GM12864 (cell line): ENCODE measurements at regions not wholly inside any gene's neighbourhood (a gene's known extent, or its start where the extent isn't known, plus 50 kb on each side); places are given as distances from the start of the nearest gene placed in this dataset.

Experiments used
- DNase-seq: peaks from one replicate; pipeline ENCODE4 v3.0.0-alpha.2; 2011; ENCODE audit warnings: low read depth
- H3K4me3 ChIP-seq: 2 replicates; pipeline ENCODE4 v1.5.1; 2011; ENCODE audit warnings: mild to moderate bottlenecking, low read depth, low read length, control low read depth
- TF ChIP-seq, protein P1 (sequence below): IDR thresholded peaks from 2 replicates; pipeline ENCODE4 v1.5.1; 2011; ENCODE audit warnings: low read depth, mild to moderate bottlenecking, moderate library complexity, low read length, control low read depth, inconsistent platforms; ENCODE audit errors: missing control alignments

DNA sequence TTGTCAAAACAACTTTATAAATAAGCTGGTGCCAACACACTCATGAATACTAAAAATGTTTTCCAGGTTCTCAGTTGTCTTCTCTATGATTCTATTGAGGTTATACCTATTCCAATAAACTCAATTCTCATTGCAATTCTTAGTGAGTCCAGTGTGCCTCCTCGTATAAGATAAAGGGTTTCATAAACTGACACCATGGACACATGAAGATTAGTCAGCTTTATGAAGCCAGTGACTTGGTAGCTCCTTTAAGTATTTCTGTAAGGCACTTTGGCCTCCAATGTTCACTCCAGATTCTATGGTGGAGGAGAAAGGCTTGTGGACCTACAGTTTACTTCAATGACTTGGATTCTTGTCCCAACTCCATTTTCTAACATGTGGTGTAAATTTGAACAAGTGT is 521.3 kb upstream of the JARID2 start:
- DNase-seq: no peak
- no peak overlapping the region for H3K4me3 ChIP-seq
- TF ChIP-seq, protein P1, sequence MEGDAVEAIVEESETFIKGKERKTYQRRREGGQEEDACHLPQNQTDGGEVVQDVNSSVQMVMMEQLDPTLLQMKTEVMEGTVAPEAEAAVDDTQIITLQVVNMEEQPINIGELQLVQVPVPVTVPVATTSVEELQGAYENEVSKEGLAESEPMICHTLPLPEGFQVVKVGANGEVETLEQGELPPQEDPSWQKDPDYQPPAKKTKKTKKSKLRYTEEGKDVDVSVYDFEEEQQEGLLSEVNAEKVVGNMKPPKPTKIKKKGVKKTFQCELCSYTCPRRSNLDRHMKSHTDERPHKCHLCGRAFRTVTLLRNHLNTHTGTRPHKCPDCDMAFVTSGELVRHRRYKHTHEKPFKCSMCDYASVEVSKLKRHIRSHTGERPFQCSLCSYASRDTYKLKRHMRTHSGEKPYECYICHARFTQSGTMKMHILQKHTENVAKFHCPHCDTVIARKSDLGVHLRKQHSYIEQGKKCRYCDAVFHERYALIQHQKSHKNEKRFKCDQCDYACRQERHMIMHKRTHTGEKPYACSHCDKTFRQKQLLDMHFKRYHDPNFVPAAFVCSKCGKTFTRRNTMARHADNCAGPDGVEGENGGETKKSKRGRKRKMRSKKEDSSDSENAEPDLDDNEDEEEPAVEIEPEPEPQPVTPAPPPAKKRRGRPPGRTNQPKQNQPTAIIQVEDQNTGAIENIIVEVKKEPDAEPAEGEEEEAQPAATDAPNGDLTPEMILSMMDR: no peak

DNA sequence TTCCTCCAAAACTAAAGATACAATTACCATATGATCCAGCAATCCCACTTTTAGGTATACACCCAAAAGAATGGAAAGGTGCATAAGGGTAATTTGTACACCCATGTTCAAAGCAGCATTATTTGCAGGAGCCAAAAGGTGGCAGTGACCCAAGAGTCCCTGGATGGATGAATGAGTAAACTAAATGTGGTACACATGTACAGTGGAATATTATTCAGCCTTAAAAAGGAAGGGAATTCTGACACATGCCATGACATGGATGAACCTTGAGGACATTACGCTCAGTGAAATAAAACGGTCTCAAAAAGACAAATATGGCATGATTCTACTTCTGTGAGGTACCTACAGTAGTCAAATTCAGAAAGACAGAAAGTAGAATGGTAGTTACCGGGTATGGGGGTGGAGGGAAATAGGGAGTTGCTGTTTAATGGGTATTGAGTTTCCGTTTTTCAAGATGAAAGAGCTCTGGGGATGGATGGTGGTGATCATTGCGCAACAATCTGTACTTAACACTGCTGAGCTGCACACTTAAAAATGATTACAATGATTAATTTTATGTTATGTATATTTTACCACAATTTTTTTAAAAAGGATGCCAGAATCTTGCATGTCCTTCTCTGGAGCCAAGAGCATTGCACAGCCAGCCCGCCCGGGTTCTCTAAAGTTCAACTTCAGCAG is 518.9 kb upstream of the JARID2 start:
- TF ChIP-seq, protein P1: no peak
- DNase-seq: no peak
- H3K4me3 ChIP-seq: no peak overlapping the region

DNA sequence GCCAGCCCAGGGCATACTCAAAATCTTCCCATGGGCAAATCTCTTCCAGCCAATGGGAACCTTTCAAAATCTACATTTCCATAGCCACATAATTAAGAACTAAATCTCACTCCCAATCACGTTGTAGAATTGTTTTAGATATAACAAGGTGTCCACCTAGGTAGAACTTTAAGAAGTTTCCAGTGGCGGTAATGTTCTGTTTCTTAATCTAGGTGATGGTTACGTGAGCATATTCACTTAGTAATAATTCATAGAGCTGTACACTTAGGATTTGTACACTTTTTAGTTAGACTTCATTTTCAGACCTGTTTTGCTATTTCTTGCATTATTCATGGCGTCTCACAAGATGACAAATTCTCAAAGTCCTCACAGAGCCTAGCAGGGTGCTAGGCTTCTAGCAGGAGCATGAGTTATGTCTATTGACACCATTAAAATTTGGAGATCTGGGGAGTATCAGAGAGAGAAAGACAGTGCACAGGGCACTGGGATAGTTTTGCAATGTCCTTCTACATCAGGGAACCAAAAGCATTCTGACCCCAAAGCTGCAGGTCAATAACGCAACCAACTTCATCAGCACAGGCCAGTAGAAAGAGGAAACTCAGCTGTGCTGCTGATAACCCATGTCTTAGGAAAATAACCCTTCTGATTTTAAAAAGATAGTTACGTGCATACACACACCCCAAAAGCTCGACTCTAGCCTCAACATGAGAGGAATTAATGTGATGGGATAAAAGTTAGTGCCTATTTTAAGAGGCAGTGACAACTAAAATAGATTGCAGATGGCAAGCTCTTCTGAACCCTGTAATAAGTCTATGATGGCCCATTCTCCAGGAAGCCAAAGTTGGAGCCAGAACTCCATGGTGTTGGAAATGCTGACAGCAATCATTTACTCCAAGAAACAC is 518.1 kb upstream of the JARID2 start:
- TF ChIP-seq, protein P1: no peak
- no peak overlapping the region for H3K4me3 ChIP-seq
- DNase-seq: no peak

DNA sequence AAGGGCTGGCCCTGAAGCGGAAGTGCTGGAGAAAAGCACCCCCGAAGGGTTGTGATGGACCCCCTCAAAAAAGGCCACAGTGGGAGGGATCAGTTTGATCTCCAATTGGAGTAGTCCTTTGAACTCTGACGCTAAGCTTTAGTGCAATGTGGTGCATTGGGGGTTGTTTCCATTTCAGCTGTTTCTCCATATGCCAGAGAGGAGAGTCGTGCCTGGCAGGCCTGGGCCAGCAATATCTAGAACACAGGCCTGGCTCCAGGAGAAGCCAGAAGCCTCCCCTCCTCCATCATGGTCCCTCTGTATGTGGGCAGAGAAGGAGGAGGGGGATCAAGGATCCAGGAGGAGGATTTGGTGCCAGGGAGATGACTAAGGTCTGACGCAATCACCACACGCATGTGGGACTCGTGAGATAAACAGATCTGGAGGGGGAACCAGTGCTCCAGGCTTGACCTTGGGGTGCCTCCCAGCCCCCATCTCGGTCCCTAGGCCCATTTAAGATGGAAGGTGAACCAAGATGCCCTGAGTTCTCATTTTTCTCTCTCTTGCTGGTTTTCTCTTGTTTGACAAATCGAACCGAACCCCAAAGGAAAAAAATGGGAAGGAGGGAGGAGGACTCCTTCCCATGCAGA is 517.4 kb upstream of the JARID2 start:
- TF ChIP-seq, protein P1: no peak
- H3K4me3 ChIP-seq: no peak overlapping the region
- DNase-seq: no peak

DNA sequence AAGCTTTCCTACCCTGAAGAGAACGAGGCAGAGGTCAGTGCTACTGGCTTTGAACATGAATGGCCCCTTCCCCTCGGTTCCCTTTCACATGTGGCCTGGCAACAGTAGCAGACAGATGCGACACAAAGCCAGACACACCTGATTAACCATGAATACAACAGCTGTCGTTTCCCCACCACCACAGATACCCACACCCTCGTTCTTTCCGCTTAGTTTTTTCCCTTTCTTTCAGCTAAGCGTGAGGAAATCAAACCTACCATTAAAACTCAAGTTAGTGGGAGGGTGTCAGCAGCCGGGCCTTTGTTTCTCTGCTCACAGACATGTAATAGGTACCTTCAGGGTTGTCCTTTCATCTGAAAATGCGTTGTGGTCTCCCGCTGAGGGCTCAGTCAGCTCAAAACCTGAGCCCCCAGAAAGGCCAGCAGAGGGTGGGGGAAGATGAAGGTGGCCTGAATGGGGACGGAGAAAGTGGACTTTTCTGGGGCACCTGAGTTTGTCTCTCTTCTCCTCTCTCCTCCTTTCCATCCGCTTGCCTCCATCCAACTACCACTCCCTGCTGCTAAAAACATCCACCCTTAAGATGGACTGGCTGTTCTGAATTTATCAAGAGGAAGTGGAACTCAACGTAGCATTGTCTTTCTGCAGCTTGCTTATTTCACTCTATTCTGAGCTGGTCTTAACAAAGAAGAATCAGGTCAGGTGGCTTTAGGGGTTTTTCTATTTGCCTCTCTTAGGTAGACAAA is 516.6 kb upstream of the JARID2 start:
- TF ChIP-seq, protein P1: no peak
- H3K4me3 ChIP-seq: no peak overlapping the region
- DNase-seq: no peak

DNA sequence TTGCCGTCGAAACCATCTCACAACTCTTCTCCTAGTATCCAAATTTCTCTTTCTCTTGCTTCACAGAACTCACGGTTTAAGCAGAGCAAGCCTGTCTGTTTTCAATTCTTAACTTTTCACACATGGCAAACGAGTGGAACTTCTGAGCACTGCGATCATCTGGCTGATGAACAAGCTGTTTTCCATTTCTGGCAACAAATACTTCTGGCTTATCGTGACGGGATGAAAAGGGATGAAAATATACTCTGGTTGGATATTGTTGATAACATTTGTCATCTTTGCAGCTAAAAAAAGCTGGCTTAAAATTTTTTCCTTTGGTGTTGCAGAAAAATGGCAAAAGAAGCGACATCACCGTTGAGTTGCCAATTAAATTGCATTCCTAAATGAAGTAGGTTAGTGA is 515.2 kb upstream of the JARID2 start:
- no peak overlapping the region for H3K4me3 ChIP-seq
- TF ChIP-seq, protein P1: no peak
- no peak for DNase-seq
